ENCODE measurements at regions not wholly inside any gene's neighbourhood (a gene's known extent, or its start where the extent isn't known, plus 50 kb on each side); places are given as distances from the start of the nearest gene placed in this dataset.

- no peak for TF ChIP-seq CTCF (conservative IDR thresholded peaks at IDR 0.05; ENCODE audit: low read depth, low read length)
- no peak for TF ChIP-seq EZH2 (IDR thresholded peaks at IDR 0.05; ENCODE audit: low read length, unreplicated experiment)
Observed at GRCh38 chr13:73505376-73505890, 446.6 kb downstream of the KLF5 start.

Data from PC-3 (cell line).